ENCODE measurements at regions not wholly inside any gene's neighbourhood (a gene's known extent, or its start where the extent isn't known, plus 50 kb on each side); places are given as distances from the start of the nearest gene placed in this dataset.

GRCh38 chr5:71862507-71863060 is 143.5 kb downstream of the CARTPT start:
- no peak for DNase-seq (ENCODE audit: low read depth in 4 of 4, low spot score in 3 of 4)

- DNase-seq (ENCODE audit: low read depth in 4 of 4, low spot score in 3 of 4): no peak
Measured at GRCh38 chr5:71864730-71865601, 145.9 kb downstream of the CARTPT start.

DNA sequence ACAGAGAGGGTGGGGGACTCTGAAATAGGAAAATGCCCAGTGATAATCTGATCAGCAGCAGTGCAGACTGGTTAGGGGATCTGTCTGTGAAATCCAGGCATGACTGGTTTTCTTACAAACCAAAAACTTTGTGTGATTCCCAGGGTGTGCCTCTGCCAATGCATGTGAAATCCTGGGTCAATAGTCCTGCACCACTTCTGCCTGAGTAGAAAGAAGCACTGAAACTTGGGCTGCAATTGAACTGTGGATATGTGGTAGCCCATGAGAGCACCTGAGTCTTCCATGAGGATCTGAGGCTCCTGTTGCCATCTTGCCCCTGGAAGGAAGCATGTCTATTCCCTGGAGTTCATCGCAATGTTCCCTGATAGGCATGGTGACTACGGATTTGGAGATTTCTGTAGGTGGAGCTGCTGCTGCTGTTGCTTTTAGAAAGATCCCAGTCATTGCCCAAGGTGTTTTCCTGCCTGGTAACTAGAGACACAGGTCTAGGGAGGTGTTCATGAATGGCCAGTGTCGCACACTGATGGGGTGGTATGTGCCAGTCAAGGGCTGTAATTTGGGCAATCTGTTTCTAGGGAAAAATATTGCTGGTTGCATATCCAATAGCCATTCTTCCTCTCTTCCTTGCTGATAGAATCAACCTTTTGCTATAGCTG is 146.7 kb downstream of the CARTPT start:
- DNase-seq (ENCODE audit: low read depth in 4 of 4, low spot score in 3 of 4): no peak

DNA sequence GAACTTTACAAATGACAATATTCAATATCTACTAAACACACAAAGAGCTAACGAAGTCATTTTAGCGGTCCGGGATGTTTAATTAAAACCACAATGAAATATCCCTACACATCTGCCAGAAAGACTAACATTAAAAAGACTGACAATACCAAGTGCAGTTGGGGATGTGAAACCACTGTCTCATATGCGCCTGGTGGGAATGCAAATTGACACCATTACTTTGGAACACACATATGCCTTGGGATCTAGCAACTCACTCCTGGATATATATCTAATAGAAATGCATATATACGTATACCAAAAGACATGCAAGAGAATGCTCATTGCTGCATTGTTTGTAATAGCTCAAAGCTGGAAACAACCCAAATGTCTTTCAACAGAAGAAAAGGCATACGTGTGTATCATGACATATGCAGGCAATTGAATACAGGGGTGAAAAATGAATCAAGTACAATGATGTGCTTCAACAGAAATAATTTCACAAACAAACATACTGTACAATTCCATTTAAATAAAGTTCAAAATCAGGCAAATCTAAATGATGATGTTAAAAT is 153.3 kb downstream of the CARTPT start:
- DNase-seq (ENCODE audit: low read depth in 4 of 4, low spot score in 3 of 4): no peak

DNA sequence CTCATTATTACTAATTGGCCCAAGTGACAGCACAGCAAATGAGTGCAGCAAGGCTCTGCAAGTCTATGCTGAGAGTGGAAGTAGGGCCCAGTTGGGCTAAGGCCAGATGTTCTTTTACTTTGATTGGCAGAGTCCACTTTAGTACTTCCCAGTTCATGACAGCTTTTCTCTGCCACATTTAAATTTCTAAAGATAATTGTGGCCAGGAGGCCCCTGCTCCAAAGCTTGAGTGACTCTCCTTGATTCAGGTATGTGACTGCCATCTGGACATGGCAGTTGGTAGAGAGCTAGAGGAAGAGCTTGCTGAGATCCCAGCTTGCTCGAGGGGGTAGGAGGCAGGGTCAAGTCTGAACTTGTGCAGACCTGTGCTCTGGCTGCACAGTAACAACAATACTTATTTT is 154.1 kb downstream of the CARTPT start:
- DNase-seq (ENCODE audit: low read depth in 4 of 4, low spot score in 3 of 4): no peak

DNA sequence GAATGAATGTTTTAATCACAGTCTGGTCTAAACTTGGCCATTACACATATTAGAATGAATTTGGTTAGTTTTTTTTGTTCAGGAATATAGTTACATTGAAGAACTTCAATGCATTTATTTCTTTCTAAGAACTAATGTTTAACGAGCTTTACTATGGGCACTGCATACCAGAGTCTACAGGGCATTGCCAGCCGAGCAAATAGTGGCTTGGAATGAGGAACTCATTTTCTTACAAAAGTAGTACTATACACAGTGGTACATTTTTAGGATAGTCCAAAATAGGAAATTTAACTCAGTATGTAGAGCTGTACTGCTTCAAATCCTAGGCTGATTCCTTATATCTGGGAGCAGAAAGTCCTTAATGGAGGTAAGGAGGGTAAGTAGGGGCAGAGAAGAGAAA is 155.4 kb downstream of the CARTPT start:
- DNase-seq (ENCODE audit: low read depth in 4 of 4, low spot score in 3 of 4): no peak

- DNase-seq (ENCODE audit: low read depth in 4 of 4, low spot score in 3 of 4): no peak
Measured at GRCh38 chr5:71877511-71877910, 158.4 kb downstream of the CARTPT start.

- no peak for DNase-seq (ENCODE audit: low read depth in 4 of 4, low spot score in 3 of 4)
Measured at GRCh38 chr5:71880536-71880935, 161.5 kb downstream of the CARTPT start.

DNA sequence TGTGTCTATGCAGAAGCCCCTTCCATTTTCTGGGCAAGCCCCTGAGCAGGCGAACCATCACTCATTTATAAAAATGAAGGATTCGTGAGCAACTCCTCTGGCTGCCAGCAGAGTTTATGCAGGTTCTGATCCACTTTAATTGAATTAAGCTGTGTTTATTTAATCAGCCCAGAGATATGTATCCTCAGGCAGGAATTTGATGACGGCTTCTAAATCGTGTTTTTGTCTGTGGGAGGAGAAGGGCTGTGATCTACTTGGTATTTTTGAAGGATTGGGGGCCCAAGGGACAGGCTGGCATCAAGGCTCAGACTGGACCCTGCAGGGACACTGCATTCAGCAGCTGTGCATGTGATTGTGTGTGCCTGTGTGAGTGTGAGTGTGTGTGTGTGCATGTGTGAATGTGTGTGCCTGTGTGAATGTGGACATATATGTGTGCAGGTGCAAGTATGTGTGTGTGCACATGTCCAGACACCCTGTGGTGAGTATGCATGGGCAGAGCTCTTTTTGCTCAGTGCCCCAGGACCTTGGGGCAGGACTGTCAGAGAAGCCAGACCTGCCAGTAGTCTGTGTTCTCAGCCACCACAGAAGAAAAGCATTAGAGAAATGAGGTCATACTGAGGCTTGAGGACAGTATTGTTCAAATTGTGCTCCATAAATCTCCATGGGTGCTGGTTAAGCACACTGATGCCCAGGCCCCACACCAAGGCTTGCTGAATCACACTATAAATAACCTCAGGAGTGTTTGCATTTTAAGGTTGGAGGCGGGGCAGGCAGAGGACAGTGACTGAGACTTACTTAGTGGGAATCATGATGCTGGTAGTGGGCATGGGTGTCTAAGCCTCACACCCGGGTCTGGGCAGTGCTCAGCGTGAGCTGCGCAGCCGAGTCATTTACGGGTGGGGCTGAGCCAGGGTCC is 164.0 kb downstream of the CARTPT start:
- DNase-seq (ENCODE audit: low read depth in 4 of 4, low spot score in 3 of 4): no peak

DNA sequence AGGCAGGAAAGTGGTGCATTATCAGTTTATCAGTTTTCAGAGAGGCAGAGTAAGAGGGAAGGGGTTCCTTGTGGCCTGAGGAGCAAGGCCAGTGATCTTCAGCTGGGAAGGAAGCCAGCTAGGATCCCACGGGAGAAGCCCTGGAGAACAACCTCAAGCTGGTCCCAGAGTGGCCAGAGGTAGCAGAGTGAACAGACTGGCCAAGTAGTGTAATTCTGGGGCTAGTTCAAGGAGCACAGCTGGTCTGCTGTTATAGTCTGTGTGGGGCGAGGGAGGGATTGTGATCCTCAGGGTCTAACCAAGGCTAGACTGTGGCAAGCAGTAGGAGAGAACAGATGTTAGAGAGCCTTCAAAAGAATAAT is 164.6 kb downstream of the CARTPT start:
- no peak for DNase-seq (ENCODE audit: low read depth in 4 of 4, low spot score in 3 of 4)

GRCh38 chr5:71884926-71885325 is 165.9 kb downstream of the CARTPT start:
- DNase-seq (ENCODE audit: low read depth in 4 of 4, low spot score in 3 of 4): no peak

DNA sequence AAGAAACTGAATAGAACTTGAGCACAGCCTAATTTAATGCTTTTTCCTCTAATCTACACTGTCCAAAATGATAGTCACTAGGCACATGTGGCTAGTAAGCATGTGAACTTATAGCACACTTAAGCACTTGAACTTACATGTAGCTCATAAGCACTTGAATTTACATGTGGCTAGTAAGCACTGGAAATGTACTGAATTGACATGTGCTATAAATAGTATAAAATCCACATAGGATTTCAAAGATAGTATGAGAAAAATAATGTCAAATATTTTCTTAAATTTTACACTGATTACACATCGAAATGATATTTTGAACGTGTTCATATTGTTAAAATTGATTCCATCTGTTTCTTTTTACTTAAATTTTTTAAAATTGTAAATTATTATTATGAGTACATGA is 167.3 kb downstream of the CARTPT start:
- DNase-seq (ENCODE audit: low read depth in 4 of 4, low spot score in 3 of 4): no peak

GRCh38 chr5:71887680-71888079 is 168.6 kb downstream of the CARTPT start:
- no peak for DNase-seq (ENCODE audit: low read depth in 4 of 4, low spot score in 3 of 4)

- DNase-seq (ENCODE audit: low read depth in 4 of 4, low spot score in 3 of 4): no peak
Measured at GRCh38 chr5:71891406-71891805, 172.3 kb downstream of the CARTPT start.

GRCh38 chr5:71891856-71892255 is 172.8 kb downstream of the CARTPT start:
- no peak for DNase-seq (ENCODE audit: low read depth in 4 of 4, low spot score in 3 of 4)

DNA sequence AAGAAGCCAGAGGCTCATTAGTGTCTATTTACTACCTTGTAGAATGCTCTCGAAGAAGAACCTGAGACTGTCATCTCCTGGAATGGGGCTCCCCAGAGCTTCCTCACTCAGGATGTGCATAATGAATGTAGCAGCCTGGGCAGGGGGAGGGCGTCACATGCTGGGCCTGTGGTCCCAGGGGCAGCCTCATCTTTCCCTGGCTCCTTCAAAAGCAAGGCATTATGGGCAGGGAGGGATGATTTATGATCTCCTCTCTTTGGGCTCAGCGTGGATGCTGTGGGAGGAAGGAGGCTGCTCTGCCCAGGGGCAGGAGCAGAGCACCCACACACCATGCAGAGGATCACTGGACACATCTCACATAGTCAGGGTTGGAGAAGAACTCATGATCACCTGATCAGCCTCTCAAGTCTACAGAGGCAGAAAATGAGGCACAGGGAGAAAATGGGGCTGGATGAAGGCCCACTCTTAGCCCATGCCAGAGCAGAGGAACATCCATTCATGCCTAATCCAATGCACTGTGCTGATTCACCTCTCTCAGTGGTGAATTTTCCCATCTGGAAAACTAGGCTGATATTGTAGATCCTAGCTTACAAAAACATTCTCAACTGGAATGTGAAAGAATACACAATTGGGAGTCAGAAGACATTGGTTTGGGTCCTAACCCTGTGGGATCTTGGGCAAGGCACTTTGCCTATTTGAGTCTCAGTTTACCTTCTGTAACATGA is 173.7 kb downstream of the CARTPT start:
- DNase-seq (ENCODE audit: low read depth in 4 of 4, low spot score in 3 of 4): no peak

DNA sequence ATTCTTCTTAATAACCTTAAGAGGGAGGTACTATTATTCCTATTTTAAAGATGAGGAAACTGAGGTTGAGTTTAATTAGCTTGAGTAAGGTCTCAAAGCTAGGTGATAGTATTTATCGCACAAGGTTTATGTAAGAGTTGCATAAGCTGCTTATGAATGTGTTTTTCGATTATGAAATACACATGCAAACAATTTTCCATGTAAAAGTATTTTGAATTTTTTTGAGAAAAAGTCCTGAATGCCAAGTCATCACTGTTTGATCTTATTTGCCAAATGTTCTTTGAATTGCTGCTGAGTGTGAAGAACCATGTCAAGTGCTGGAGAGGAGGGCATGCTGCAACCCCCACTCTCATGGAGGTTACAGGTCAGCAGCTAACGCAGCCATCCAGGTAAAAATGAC is 174.4 kb downstream of the CARTPT start:
- no peak for DNase-seq (ENCODE audit: low read depth in 4 of 4, low spot score in 3 of 4)

DNA sequence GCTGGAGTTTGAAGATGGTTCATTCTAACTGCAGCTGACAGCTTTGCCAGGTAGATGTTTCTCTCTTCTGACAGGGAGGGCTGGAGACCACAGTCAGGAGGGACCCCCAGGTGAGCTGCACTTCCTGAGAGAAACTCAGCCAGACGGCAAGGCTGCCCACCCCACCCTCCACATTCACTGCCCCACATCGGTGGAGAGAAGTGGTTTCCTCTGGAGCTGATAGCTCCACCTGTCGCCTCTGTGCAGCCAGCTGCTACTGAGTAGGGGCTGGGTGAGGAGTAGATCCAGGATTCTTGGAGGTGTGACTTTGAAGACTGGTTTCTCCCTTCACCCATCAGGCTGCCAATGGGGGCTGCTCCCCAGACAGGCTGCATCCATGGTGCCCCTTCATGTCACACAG is 175.0 kb downstream of the CARTPT start:
- DNase-seq (ENCODE audit: low read depth in 4 of 4, low spot score in 3 of 4): no peak

GRCh38 chr5:71895546-71895945 is 176.5 kb downstream of the CARTPT start:
- DNase-seq (ENCODE audit: low read depth in 4 of 4, low spot score in 3 of 4): no peak

DNA sequence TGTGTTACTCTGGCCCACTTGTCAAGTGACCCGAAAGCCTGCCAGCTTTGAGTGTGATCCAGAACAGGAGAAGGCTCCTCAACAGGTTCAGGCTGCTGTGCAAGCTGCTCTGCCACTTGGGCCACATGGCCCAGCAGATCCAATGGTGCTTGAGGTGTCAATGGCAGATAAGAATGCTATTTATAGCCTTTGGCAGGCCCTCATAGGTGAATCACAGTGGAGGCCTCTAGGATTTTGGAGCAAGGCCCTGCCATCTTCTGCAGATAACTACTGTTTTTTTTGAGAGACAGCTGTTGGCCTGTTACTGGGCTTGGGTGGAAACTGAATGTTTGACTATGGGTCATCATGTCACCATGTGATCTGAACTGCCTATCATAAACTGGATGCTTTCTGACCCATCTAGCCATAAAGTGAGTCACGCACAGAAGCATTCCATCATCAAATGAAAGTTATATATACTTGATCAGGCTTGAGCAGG is 180.8 kb downstream of the CARTPT start:
- no peak for DNase-seq (ENCODE audit: low read depth in 4 of 4, low spot score in 3 of 4)

Measured in right renal pelvis (tissue), 4 donors.